GM12865 (cell line): ENCODE measurements at regions not wholly inside any gene's neighbourhood (a gene's known extent, or its start where the extent isn't known, plus 50 kb on each side); places are given as distances from the start of the nearest gene placed in this dataset.

Experiments
- DNase-seq: peaks from one replicate; pipeline ENCODE4 v3.0.0; 2010; ENCODE audit warnings: low read depth
- H3K4me3 ChIP-seq: 2 replicates; pipeline ENCODE4 v1.5.1; 2011; ENCODE audit warnings: mild to moderate bottlenecking, low read depth, low read length, control low read depth
- CTCF ChIP-seq: IDR thresholded peaks from 2 replicates; pipeline ENCODE4 v1.5.1; 2011; ENCODE audit warnings: low read length, control low read depth, low read depth, inconsistent platforms; ENCODE audit not compliant: insufficient read depth; ENCODE audit errors: missing control alignments

GRCh38 chr13:71087006-71087405, 780.0 kb downstream of the DACH1 start:
- no peak for DNase-seq
- H3K4me3 ChIP-seq: no peak overlapping the region
- TF ChIP-seq CTCF: no peak

- no peak for TF ChIP-seq CTCF
- no peak for DNase-seq
- no peak overlapping the region for H3K4me3 ChIP-seq
Measured at GRCh38 chr13:71082631-71083030, 784.4 kb downstream of the DACH1 start.

DNA sequence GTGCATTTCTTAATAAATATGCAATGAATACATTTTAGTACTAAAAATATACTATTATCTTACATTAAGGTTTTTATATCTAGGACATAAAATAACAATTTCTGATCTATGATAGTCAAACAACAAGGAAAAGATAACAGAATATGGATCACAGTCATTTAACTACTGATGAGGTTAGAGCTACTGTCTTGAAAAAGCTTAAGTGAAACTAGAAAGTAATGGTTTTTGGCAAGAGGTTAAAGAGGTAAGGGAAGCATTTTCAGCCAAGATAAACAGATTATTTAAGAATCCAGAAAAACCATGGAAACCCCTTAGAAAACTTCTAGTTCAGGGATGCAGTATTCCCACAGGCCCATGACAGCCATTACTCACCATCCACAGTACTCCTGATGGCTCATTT, 787.4 kb downstream of the DACH1 start:
- DNase-seq: no peak
- no peak for TF ChIP-seq CTCF
- no peak overlapping the region for H3K4me3 ChIP-seq

GRCh38 chr13:71068041-71068440, 799.0 kb downstream of the DACH1 start:
- no peak for TF ChIP-seq CTCF
- no peak for DNase-seq

GRCh38 chr13:71067165-71067815, 799.7 kb downstream of the DACH1 start:
- H3K4me3 ChIP-seq: no peak overlapping the region
- no peak for DNase-seq
- TF ChIP-seq CTCF: no peak

More at GRCh38 chr13:71068041-71068440, 799.0 kb downstream of the DACH1 start:
- no peak overlapping the region for H3K4me3 ChIP-seq

- no peak for TF ChIP-seq CTCF
- DNase-seq: peak; percentile 28
- no peak overlapping the region for H3K4me3 ChIP-seq
Measured at GRCh38 chr13:71056581-71056980, 810.4 kb downstream of the DACH1 start.

DNA sequence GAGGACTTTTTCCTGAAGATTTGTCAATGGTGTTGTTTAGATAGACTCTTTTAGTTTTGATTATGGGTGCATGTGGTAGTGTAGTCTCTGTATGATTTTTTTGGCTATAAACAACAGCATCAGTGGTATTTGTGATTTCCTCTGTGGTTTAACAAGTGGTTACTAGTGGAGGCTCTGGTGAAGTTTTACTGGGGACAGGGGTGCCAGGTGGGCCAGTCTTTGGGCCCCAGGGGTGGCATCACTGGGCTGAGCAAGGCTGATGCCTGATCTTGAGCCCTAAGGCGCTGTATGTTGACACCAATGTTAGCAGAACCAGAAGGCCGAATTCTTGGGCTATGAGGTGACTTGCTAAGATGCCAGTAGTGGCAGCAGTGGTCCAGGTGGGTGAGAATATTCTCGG, 811.4 kb downstream of the DACH1 start:
- peak; percentile 43 for DNase-seq
- TF ChIP-seq CTCF: no peak
- H3K4me3 ChIP-seq: no peak overlapping the region
